GM18520 (cell line): ENCODE measurements at regions not wholly inside any gene's neighbourhood (a gene's known extent, or its start where the extent isn't known, plus 50 kb on each side); places are given as distances from the start of the nearest gene placed in this dataset.
"Not testable (repeated sequence)": the region's sequence is repeated elsewhere in the genome, so short reads cannot be mapped to it uniquely, and the experiment has no call there.

Experiments used
- ATAC-seq: cut with Tn5 transposase; IDR thresholded peaks from one replicate; pipeline ENCODE4 v1.9.1; 2021; ENCODE audit not compliant: unreplicated experiment

DNA sequence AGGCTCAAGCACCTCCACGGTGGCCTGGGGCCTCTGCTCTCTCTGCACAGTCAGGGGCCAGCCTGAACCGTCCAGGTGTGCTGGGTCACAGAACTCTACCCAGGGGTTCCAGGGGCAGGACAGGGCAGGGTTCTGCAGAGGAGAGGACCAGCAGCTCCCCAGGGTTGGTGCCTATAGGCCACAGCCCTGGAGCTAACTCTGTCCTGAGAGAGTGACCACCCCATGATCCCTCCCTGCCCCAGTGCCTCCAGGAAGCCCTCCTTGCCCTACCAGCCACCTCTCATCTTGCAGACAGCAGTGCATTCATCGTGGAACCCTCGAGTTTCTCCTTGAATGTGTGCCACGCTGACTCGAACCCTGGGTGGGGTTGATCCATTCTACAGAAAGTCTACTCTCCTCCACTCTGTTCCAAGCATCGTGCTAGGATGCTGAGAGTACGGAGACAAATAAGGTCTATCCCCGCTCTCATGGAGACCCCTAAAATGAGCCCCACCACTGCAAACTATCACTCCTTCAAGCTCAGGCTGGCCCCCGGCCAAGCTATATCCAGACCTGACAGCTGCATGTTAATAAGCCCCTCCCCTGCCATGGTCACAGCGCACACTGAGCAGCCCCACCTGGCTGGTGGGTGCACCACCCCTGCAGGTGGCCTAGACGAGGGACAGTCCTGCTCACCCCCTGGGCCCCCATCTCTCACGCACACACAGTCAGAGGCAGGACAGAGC lies 138.1 kb upstream of the FOXD4L5 start:
- ATAC-seq = not testable (repeated sequence)

DNA sequence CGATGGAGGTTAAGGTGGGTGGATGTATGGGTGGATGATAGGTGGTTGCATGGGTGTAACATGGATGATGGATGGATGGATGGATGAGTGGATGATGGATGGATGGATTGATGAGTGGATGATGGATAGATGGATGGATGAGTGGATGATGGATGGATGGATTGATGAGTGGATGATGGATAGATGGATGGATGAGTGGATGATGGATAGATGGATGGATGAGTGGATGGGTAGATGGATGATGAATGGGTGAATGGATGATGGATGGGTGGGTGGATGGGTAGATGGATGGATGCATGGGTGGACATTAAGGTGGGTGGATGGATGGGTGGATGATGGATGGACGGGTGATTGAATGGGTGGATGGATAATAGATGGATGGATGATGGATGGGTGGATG lies 136.5 kb upstream of the FOXD4L5 start:
- ATAC-seq = not testable (repeated sequence)

DNA sequence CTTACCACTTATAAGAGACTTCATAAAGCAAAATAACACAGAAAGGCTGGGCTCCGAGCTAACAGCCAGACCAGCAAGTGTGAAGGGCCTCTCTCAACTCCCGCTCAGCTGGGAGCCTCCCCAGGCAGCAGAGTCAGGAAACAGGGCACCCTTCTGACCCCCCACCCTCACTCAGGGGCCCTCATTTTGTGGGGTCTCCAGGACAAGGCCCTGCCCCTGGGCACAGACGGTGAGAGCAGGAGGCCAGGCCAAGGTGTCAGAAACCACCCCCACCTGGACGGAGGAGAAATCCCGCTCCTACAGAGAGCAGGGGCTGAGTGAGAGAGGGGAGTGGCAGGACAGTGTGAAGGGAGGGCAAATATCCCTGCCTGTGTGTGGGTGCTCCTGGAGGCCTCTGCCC lies 135.8 kb upstream of the FOXD4L5 start:
- ATAC-seq = no peak

DNA sequence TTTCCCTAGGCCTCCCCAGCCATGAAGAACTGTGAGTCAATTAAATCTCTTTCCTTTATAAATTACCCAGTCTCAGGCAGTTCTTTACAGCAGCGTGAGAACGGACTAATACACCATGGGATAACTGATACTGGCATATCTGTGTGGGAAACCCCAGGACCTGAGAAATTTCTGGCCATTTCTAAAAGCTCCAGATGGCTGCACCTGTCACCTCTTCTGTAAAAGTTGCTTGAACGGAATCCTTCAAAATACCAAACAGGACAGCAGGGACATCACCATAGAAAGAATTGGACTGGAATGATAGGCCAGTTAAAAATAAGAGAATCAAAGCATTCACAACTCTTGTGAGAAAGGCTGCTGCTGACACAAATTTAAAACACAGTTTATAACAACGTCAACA lies 134.0 kb upstream of the FOXD4L5 start:
- not testable (repeated sequence) for ATAC-seq

DNA sequence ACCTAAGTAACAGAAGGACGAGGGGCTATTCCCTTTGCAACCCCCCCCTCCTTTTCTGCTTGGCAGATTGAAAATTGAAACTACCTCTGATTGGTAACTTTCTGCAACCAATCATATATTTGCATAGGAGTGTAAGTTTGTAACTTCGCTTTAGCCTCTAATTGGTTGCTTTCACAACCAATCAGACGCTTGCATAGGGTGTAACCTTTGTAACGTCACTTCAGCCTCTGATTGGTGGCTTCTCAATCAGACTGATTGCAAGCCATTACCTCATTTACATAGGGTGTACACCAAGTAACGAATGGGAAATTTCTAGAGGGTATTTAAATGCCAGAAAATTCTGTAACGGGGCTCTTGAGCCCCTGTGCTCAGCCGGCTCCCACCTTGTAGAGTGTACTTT lies 131.9 kb upstream of the FOXD4L5 start:
- not testable (repeated sequence) for ATAC-seq

DNA sequence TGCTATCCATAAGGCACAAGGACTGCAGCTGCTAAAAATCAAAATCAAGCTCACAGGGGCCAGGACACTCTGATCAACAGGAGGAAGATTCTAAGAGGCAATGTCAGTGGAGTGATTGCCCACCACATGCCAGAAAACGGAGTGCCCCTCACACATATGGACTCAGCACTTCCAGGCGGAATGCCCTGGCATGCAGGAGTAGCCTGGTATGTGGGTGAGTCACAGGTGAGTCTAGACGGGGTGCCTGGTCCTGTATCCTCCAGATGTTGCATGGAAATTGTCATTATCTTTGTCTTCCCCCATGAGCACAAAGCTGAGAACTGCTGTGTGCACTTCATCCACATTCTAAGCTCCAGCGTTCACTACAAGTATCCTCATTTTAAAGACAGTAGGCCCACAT lies 129.2 kb upstream of the FOXD4L5 start:
- ATAC-seq = not testable (repeated sequence)

DNA sequence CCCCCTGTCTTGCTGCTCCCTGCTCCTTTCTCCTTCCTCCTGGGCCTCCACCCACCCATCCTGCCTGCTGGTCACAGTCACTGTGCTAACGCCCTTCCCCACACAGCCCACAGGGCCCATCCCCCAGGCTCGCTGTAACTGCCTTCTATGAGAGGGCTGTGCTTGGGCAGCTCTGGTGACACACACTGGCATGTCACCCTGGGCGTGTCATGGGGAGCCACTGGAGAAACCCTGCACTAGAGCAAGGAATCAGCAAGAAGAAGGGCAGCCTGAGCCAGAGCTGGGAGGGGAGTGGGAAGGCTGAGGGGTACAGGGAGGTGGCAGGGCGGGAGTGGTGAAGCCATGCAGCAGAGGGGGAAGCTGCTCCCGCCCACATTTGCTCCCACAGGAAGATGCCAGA lies 128.4 kb upstream of the FOXD4L5 start:
- not testable (repeated sequence) for ATAC-seq

DNA sequence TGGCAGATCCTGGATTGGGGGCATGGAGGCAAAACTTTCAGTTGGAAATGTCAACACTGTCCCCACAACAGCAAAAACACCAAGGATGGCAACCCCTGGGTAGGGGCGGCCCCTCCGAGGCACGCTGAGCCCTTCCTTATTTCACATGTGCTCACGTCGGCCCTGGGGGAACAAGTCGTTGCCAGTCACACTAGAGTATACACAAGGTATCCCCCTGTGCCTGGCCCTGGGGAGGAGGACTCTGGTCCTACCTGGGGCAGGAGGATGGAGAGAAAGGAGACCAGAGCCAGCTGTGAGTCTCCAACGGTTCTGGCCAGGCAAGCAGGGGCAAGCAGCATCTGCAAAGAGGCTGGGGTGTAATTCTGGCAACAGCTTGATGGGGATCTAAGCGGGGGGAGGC lies 126.9 kb upstream of the FOXD4L5 start:
- no peak for ATAC-seq

DNA sequence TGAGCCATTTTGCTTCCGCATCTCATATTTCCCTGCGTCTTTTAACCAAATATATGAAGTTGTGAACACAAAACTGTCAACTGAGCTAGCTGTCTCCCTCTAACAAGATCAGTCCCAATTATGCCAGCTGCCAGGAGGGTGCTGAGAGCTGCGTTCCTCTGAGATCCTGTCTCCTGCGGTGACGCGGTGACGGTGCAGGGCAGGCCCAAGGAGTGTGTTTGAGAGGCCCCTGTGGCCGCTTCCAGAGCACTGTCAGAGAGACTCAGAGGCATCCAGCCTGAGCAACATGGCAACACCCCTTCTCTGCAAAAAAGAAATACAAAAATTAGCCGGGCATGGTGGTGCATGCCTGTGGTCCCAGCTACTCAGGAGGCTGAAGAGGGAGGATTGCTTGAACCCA lies 126.3 kb upstream of the FOXD4L5 start:
- no peak for ATAC-seq

DNA sequence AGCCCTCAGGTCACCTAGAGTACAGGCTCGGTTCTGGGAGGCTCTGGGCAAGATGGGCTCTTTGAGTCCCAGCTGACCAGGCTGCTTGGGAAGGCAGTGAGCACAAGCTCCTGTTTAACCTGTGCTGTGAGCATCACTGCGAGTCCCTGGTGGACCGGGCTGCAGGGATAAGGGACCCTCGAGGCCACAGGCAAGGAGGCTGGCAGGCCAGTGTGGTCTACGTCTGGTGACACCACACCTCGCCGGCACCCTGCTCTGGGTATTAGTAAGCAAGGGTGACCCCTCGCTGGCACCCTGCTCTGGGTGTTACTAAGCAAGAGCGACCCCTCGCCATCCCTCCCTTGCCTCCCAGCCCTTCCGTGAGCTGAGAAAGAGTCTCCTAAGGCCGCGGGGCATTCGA lies 125.9 kb upstream of the FOXD4L5 start:
- ATAC-seq = no peak

DNA sequence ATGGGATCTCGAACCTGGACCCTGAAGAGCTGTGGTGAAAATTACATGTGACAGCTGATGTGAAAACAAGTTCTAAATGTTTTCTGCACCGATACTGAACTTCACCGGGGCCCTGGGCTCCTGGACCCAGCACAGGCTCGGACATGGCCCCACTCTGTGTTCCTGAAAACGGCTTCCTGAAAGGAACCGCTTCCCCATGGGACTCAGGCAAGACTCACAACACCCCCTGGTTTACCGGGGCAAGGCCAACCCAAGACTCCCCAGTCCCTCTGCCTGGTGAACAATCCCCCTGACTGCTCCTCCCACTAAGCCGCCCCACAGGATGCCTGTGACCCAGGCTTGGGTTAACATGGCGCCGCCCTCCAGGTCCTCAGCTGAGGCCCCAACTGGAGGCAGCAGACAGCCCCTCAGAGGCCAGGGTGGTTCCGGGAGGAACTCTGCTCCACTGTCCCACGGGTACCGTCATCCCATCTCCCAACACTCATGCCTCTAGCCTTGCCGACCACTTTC lies 124.5 kb upstream of the FOXD4L5 start:
- no peak for ATAC-seq

DNA sequence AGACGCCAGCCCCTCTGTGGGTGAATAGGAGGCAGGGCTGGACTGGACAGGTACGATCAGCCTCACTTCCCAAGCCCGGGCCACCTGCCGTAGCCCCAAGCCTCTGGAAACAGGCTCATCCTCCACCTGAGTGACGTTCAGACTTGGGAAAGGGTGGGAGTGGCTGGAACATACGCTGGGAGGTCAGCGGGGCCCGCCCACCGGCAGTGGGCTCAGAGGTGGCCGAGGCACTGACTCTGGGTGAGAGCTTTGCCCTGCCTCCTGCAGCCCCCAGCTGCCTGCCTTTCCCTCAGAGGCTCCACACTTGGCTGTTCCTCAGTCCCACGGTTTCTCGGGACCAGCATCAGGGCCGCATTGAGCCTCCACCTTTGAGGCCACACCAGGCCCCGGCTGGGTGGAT lies 123.8 kb upstream of the FOXD4L5 start:
- ATAC-seq = not testable (repeated sequence)

DNA sequence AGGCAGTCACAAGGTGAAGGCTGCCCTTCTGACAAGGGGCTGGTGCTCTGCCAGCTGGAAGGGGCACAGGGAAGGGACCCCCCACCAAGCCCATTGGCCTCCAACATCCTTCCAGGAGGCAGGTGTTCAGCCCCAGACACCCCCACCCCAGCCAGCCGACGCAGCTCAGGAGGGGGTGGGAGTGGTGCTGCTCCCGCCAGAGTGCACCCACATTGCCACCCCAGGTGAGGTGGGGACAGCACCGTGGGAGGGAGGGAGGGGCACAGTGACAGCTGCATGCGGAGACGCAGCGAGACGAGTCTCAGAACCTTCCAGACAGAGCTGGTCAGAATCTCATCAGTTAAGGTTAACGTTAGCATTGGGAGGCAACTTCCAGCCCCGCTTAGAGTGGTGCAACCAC lies 121.6 kb upstream of the FOXD4L5 start:
- not testable (repeated sequence) for ATAC-seq

DNA sequence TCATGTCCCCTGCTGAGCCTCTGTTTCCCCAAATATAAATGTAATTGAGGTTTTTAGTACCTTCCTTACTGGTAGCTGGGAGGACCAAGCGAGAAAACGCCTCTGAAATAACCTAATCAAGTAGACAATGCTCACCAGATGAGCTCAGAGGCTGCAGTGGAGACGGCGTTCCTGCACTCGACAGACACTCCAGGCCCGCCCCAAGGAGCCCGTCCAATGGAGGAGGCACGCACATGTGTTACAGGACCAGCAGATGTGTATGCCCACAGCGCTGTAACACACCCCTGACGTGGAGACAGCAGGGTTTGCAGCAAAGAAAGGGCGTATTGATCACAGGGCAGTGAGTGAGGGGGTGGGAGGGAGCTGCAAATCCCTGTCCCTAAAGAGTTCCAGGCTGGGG lies 120.8 kb upstream of the FOXD4L5 start:
- ATAC-seq = not testable (repeated sequence)

DNA sequence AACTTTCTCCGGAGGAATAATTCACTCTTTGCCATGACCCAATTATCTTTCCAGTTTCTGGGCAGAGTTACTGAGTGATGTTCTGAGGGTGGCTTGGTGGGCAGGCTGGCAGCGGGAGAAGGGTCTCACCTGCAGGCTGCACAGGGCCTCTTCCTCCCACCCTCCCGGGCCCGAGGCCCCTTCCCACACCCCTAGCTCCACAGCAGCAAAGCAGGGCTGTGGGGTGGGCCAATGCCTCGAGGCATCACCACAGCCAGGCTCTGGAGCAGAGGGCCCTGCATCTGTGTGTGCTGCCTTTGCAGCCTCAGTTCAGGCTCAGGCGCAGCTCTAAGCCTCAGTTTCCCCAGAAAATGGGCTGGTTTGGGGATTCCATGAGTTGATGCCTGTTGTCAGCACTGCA lies 120.2 kb upstream of the FOXD4L5 start:
- no peak for ATAC-seq

DNA sequence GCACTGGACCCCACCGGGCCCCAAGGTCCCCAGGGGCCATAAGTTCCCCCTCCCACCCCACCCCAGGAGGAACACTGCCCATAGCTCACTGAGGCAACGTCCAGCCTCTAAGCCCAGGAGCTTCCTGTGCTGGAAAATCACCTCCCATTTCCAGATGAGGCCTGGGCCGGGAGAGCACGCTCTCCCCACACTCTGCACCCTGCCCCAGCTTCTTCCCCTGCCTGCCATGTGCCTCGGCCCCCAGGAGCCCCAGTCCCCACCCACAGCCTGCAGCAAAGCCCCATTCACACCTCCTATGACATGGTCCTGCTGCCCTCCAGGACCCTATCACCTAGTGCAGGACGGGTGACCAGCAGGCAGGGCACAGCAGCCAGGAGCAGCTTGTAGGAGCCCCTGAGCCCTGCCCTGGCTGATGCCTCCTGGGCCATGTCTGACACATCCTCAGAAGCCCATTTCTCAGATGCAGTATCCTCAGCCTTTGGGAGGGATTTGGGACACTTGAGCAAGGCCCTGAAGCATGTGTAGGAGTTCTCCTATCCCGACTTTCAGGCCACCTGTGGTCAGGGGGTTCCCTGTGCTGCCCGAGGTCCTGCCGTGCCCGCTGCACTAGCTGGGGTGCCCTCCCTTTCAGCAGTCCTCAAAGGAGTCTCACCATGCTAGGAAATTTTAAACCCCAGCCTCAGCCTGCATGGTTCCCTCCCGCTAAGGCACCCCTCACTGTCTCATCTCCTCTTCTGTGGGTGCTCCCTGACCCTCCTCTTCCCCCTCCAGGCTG lies 119.4 kb upstream of the FOXD4L5 start:
- ATAC-seq = no peak

DNA sequence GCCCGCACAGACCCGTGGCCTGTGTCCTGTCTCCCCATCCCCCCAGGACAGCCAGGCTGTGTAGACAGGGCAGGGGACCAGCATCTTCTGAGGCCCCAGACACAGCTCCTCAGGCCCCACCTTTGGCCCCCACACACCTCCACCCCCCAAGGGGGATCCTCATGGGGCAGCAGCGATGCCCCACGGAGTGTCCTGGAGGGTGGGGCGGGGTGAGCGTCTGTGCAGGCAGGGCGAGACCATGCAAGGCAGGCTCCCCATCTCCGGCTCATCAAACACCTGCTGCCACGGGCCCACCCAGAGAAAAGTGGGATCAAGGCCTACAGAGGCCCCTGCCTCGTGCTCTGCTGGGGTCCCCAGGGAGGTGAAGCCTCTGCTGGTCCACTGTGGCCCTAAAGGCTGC lies 118.7 kb upstream of the FOXD4L5 start:
- ATAC-seq = no peak

DNA sequence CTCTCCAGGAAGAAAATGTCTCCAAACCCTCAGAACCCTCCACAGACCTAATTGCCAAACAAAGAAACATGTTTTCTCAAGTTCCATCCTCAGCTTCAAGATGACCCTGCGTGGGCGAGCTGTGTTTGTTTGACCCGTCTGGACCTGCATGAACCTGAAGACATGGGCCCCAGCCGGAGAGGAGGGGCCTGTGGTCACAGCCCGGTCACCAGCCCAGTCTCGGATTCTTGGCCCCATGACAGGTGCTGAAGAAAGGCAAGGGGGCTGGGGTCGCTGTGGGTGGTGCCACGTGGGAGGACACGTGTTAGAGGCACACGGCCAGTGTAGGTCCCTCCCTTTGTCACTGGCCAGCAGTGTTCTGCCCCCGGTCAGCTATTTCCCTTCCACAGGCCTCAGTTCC lies 118.1 kb upstream of the FOXD4L5 start:
- ATAC-seq = not testable (repeated sequence)

DNA sequence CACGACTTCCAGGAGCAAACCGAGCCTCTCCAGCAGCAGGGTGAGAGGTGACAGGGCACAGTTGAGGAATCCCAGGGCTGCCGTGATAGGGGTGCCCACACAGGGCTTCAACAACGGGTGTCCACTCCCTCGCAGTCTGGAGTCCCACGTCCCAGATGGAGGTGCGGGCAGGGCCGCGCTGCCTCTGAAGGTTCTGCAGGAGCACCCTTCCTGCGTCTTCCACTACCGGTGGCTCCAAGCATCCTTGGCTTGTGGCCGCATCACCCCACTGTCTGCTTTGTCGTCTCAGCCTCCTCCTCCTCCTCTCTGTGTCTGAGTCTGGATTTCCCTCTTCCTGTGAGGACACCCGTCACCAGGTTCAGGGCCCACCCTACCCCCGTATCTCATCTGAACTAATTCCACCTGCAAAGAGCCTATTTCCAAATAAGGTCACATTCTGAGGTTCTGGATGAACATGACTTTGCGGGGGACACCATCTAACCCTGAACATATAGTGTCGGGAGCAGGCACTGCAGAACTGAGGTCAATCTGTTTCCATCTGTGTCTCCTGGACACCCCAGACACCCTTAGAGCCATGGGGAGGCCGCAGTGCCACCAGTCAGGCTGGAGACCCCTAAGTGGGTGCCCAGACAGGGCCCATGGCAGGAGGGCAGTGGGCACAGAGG lies 117.3 kb upstream of the FOXD4L5 start:
- ATAC-seq = not testable (repeated sequence)

DNA sequence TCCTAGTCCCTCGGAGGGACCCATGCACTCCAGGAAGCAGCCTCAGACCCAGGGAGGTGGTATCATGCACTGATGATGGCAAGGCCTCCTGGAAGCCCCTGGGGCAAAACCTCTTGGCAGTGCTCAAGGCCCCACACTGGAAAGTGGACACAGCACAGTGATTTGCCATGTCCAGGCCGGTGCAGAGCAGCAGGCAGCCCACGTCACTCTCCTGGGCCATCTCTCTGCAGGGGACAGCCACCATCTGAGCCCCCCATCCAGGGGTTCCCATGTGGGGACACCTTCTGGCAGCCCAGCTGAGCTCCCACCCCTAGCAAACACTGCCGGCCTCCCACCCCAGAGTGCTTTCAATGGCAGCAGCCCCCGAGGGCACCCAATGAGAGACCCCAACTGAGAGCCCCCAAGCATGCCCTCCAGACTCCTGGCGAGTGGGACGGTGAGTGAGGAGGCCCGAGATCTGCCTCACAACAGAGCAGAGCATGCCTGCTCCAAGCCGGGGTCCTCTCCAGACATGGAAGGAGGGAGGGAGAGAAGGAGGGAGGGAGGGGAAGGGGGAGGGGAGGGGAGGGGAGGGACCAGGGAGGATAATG lies 116.5 kb upstream of the FOXD4L5 start:
- not testable (repeated sequence) for ATAC-seq

DNA sequence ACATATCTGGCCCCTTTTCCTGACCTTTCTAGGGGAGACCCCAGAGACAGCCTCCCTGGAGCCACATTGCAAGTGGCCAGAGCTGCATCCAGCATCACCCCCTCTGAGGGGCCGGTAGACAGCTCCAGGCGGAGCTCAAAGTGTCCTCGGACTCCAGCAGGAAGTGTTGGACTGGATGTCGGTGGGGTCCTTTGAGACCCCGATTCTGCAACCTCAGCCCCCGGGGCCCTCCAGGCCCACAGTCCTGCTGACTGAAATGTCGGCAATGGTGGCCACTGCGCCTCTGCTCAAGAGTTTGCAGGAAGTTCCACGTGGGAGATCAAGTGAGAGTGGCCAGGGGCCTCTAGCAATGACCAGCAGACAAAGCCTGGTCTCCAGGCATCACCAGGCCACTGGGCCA lies 115.9 kb upstream of the FOXD4L5 start:
- no peak for ATAC-seq
